ENCODE measurements at regions not wholly inside any gene's neighbourhood (a gene's known extent, or its start where the extent isn't known, plus 50 kb on each side); places are given as distances from the start of the nearest gene placed in this dataset.

- TF ChIP-seq POLR2A (IDR thresholded peaks at IDR 0.05) (no peak), CTCF (IDR thresholded peaks at IDR 0.05) (no peak)
These were observed 140.9 kb upstream of the SPEF2 start for GRCh38 chr5:35476797-35477196.

All from esophagus squamous epithelium (tissue), 4 donors.